OCI-LY7 (cell line): ENCODE measurements at regions not wholly inside any gene's neighbourhood (a gene's known extent, or its start where the extent isn't known, plus 50 kb on each side); places are given as distances from the start of the nearest gene placed in this dataset.

Source experiments
- BruUV-seq: library from RNA; stranded (reverse); fragments of 400-500 nt; replicated peaks from 2 replicates; lab custom pipeline; 2021; lab: Mats Ljungman, UMichigan
- CTCF ChIA-PET: fragments of 300-600 bp; sonication (Branson Sonifier 250); formaldehyde crosslinking; loops from one replicate; lab custom pipeline; 2022; ENCODE audit warnings: antibody characterized with exemption; ENCODE audit not compliant: unreplicated experiment; lab: Charles Lee
- POLR2A ChIA-PET: fragments of 300-600 bp; sonication (Branson Sonifier 250); formaldehyde crosslinking; loops from one replicate; lab custom pipeline; 2022; ENCODE audit warnings: antibody characterized with exemption; lab: Charles Lee
- DNase-seq: peaks from one replicate; pipeline ENCODE4 v3.0.0-alpha.2; 2015; ENCODE audit warnings: low spot score
- H2AFZ ChIP-seq: fragments of 200-600 bp; sonication (generic), shearing (Covaris generic); 2 replicates; pipeline ENCODE4 v1.6.1; 2014; ENCODE audit warnings: mild to moderate bottlenecking, antibody characterized with exemption, low read length, moderate library complexity
- H3K27ac ChIP-seq: fragments of 200-600 bp; sonication (generic); 2 replicates; pipeline ENCODE4 v1.5.1; 2014; ENCODE audit warnings: mixed run types, low read depth, mild to moderate bottlenecking, moderate library complexity, low read length, inconsistent platforms; ENCODE audit not compliant: poor library complexity, severe bottlenecking
- H3K36me3 ChIP-seq: fragments of 200-600 bp; sonication (generic); 2 replicates; pipeline ENCODE4 v1.6.1; 2014; ENCODE audit warnings: mild to moderate bottlenecking, antibody characterized with exemption, low read length, moderate library complexity, mixed read lengths; ENCODE audit not compliant: insufficient read depth
- H3K4me1 ChIP-seq: fragments of 200-600 bp; sonication (generic); 2 replicates; pipeline ENCODE4 v1.5.1; 2014; ENCODE audit warnings: mild to moderate bottlenecking, low read length; ENCODE audit not compliant: insufficient read depth, poor library complexity, severe bottlenecking
- H3K4me2 ChIP-seq: fragments of 200-600 bp; sonication (generic); 2 replicates; pipeline ENCODE4 v1.6.1; 2014; ENCODE audit warnings: mild to moderate bottlenecking, low read length
- H3K4me3 ChIP-seq: fragments of 200-600 bp; sonication (generic); 2 replicates; pipeline ENCODE4 v1.5.1; 2014; ENCODE audit warnings: mild to moderate bottlenecking, low read depth, low read length; ENCODE audit not compliant: poor library complexity, severe bottlenecking
- H3K79me2 ChIP-seq: fragments of 200-600 bp; sonication (generic); 2 replicates; pipeline ENCODE4 v1.6.1; 2016; ENCODE audit warnings: low read depth, mild to moderate bottlenecking, low read length, moderate library complexity, mixed read lengths; ENCODE audit not compliant: insufficient read depth
- H3K9me2 ChIP-seq: fragments of 200-600 bp; sonication (generic); 2 replicates; pipeline ENCODE4 v1.6.1; 2016; ENCODE audit warnings: mild to moderate bottlenecking, low read length, mixed read lengths; ENCODE audit not compliant: insufficient read depth
- H3K9me3 ChIP-seq: fragments of 200-600 bp; sonication (generic); 2 replicates; pipeline ENCODE4 v1.6.1; 2014; ENCODE audit warnings: mild to moderate bottlenecking, mixed run types, low read length, mixed read lengths
- H4K20me1 ChIP-seq: fragments of 200-600 bp; sonication (generic); 2 replicates; pipeline ENCODE4 v1.6.1; 2014; ENCODE audit warnings: mild to moderate bottlenecking, antibody characterized with exemption, low read length, moderate library complexity, mixed read lengths; ENCODE audit not compliant: insufficient read depth
- CTCF ChIP-seq: fragments of 200-600 bp; sonication (generic); conservative IDR thresholded peaks from 2 replicates; pipeline ENCODE4 v1.5.1; 2014; ENCODE audit warnings: mild to moderate bottlenecking, antibody characterized with exemption, low read length, moderate library complexity, mixed read lengths
- EZH2phosphoT487 ChIP-seq: fragments of 200-600 bp; sonication (generic); IDR thresholded peaks from 2 replicates; pipeline ENCODE4 v1.6.1; 2018; ENCODE audit warnings: low read depth, borderline replicate concordance, mild to moderate bottlenecking, mixed run types, antibody characterized with exemption, low read length, moderate library complexity, mixed read lengths
- intact Hi-C: fragments of 100-400 bp; cut with micrococcal nuclease; formaldehyde crosslinking; loops from one replicate; pipeline ENCODE4 v1.10.0; 2022; ENCODE audit not compliant: unreplicated experiment

- no peaks in the 10 kb centered on the region for H3K4me1 ChIP-seq
- DNase-seq = no peak
- H3K36me3 ChIP-seq = no peaks in the 10 kb centered on the region
- H3K9me2 ChIP-seq = no peaks in the 10 kb centered on the region
- no peaks in the 10 kb centered on the region for H3K9me3 ChIP-seq
- no TSS peak for BruUV-seq
- H3K79me2 ChIP-seq = no peaks in the 10 kb centered on the region
- ChIA-PET POLR2A (no interaction called here), CTCF (no interaction called here)
- intact Hi-C loops = no loop called here
- no peaks in the 10 kb centered on the region for H4K20me1 ChIP-seq
- H3K4me2 ChIP-seq = no peak overlapping the region
- TF ChIP-seq EZH2phosphoT487 = no peak
- no peak for TF ChIP-seq CTCF
- H3K4me3 ChIP-seq = no peak overlapping the region
- no peak overlapping the region for H2AFZ ChIP-seq
- H3K27ac ChIP-seq = no peak overlapping the region
Measured at GRCh38 chr2:59726228-59727120, 827.0 kb downstream of the BCL11A start.

- no peak overlapping the region for H2AFZ ChIP-seq
- no peaks in the 10 kb centered on the region for H4K20me1 ChIP-seq
- H3K4me1 ChIP-seq = no peaks in the 10 kb centered on the region
- H3K4me2 ChIP-seq = no peak overlapping the region
- TF ChIP-seq CTCF (no peak), EZH2phosphoT487 (no peak)
- no peaks in the 10 kb centered on the region for H3K36me3 ChIP-seq
- intact Hi-C loops = no loop called here
- no peak overlapping the region for H3K27ac ChIP-seq
- ChIA-PET CTCF (no interaction called here), POLR2A (interaction anchor here (0.6 kb wide), 1 partner anchor 904 kb away, joined by 3 read pairs; no protein-coding TSS in a partner anchor)
- DNase-seq = no peak
- H3K9me3 ChIP-seq = no peaks in the 10 kb centered on the region
- no peaks in the 10 kb centered on the region for H3K9me2 ChIP-seq
- no peaks in the 10 kb centered on the region for H3K79me2 ChIP-seq
- H3K4me3 ChIP-seq = no peak overlapping the region
- BruUV-seq = no TSS peak
Measured at GRCh38 chr2:59724746-59725145, 828.7 kb downstream of the BCL11A start.

- Histone ChIP-seq H3K4me2 (no peak overlapping the region), H3K36me3 (no peaks in the 10 kb centered on the region), H3K9me2 (no peaks in the 10 kb centered on the region), H3K4me3 (no peak overlapping the region), H3K79me2 (no peaks in the 10 kb centered on the region), H3K27ac (no peak overlapping the region), H3K4me1 (no peaks in the 10 kb centered on the region), H3K9me3 (no peaks in the 10 kb centered on the region), H4K20me1 (no peaks in the 10 kb centered on the region), H2AFZ (no peak overlapping the region)
- no peak for DNase-seq
- POLR2A ChIA-PET = interaction anchor here (0.9 kb wide), 1 partner anchor 25 kb away, joined by 3 read pairs; no protein-coding TSS in a partner anchor
- intact Hi-C loops = no loop called here
- no TSS peak for BruUV-seq
- CTCF ChIA-PET = no interaction called here
- TF ChIP-seq CTCF (no peak), EZH2phosphoT487 (no peak)
Measured at GRCh38 chr2:59720296-59720866, 833.1 kb downstream of the BCL11A start.
